VCaP (cell line): ENCODE measurements at regions not wholly inside any gene's neighbourhood (a gene's known extent, or its start where the extent isn't known, plus 50 kb on each side); places are given as distances from the start of the nearest gene placed in this dataset.

Source experiments
- H3K27ac ChIP-seq: fragments of 450-650 bp; 2 replicates; pipeline ENCODE4 v1.5.1; 2017
- CTCF ChIP-seq: fragments of 450-650 bp; conservative IDR thresholded peaks from 2 replicates; pipeline ENCODE4 v1.5.1; 2017; ENCODE audit warnings: mild to moderate bottlenecking, moderate library complexity

DNA sequence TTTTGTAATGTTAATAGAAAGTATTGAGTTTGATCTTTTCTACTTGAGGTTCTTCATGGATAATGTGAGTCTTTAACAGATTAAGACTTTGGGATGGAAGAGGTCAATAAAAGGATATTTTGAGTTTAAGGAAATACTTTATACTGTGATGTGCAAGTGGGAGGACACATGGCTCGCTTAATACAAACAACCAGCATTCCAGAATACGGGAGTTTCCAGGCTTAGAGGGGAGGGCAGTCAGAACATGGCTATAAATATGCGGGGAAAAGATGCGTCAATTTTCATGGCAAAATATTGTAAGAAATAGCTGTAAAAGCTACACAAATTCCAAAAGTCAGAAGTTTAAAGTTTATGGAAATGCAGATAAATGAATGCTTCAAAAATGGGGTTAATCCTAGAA, 192.3 kb downstream of the AASDH start:
- no peak for TF ChIP-seq CTCF
- H3K27ac ChIP-seq: no peak overlapping the region

- TF ChIP-seq CTCF: no peak
- H3K27ac ChIP-seq: no peak overlapping the region
Observed at GRCh38 chr4:56191534-56191933, 195.8 kb downstream of the AASDH start.

- no peak for TF ChIP-seq CTCF
- H3K27ac ChIP-seq: no peak overlapping the region
Observed at GRCh38 chr4:56187688-56188087, 199.6 kb downstream of the AASDH start.

- no peak overlapping the region for H3K27ac ChIP-seq
- TF ChIP-seq CTCF: no peak
Observed at GRCh38 chr4:56186808-56187523, 200.3 kb downstream of the AASDH start.

GRCh38 chr4:56185901-56186300, 201.4 kb downstream of the AASDH start:
- no peak for TF ChIP-seq CTCF
- no peak overlapping the region for H3K27ac ChIP-seq

DNA sequence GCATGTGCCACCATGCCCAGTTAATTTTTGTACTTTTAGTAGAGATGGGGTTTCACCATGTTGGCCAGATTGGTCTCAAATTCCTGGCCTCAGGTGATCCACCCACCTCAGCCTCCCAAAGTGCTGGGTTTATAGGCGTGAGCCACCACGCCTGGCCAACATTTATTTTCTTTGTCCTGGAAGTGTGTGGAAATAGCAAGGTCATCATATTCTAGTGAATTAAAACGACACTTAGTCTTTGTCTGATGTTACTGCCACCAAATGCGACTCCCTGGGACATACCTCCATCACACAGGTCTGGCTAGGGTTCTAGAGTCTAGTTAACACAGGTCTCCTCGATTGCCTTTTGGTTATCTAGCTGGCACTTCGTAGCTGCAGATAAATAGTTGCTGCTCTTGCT, 203.1 kb downstream of the AASDH start:
- TF ChIP-seq CTCF: no peak
- no peak overlapping the region for H3K27ac ChIP-seq

- no peak overlapping the region for H3K27ac ChIP-seq
- no peak for TF ChIP-seq CTCF
Observed at GRCh38 chr4:56183344-56183959, 203.8 kb downstream of the AASDH start.
